GM12864 (cell line): ENCODE measurements at regions not wholly inside any gene's neighbourhood (a gene's known extent, or its start where the extent isn't known, plus 50 kb on each side); places are given as distances from the start of the nearest gene placed in this dataset.
A peak's percentile ranks its signal among the peaks of the same experiment; 100 is the strongest.

ENCODE experiments used
- DNase-seq: peaks from one replicate; pipeline ENCODE4 v3.0.0-alpha.2; 2011; ENCODE audit warnings: low read depth
- H3K4me3 ChIP-seq: 2 replicates; pipeline ENCODE4 v1.5.1; 2011; ENCODE audit warnings: mild to moderate bottlenecking, low read depth, low read length, control low read depth
- TF ChIP-seq, protein P1 (sequence below): IDR thresholded peaks from 2 replicates; pipeline ENCODE4 v1.5.1; 2011; ENCODE audit warnings: low read depth, mild to moderate bottlenecking, moderate library complexity, low read length, control low read depth, inconsistent platforms; ENCODE audit errors: missing control alignments

- DNase-seq = no peak
- no peak overlapping the region for H3K4me3 ChIP-seq
- TF ChIP-seq, protein P1, sequence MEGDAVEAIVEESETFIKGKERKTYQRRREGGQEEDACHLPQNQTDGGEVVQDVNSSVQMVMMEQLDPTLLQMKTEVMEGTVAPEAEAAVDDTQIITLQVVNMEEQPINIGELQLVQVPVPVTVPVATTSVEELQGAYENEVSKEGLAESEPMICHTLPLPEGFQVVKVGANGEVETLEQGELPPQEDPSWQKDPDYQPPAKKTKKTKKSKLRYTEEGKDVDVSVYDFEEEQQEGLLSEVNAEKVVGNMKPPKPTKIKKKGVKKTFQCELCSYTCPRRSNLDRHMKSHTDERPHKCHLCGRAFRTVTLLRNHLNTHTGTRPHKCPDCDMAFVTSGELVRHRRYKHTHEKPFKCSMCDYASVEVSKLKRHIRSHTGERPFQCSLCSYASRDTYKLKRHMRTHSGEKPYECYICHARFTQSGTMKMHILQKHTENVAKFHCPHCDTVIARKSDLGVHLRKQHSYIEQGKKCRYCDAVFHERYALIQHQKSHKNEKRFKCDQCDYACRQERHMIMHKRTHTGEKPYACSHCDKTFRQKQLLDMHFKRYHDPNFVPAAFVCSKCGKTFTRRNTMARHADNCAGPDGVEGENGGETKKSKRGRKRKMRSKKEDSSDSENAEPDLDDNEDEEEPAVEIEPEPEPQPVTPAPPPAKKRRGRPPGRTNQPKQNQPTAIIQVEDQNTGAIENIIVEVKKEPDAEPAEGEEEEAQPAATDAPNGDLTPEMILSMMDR = no peak
Measured at GRCh38 chr20:22904386-22904785, 130.7 kb upstream of the SSTR4 start.

DNA sequence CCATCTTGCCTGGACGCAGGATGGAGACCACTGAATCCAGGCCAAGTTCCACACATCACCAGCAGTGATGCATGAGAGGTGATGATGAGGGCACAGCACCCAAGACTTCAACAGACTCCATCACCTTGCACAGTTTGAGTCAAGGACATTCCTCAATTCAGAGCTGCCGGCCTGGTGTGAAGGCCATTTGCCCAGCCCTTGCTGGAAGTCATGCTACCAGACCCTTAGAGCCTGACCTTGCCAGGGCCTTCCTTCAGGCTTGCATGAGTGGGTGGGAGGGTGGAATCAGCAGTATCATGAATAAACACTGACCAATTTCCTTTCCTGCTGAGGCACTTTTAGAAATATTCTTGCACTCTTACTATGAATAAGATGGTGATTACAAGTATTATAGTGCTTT lies 130.2 kb upstream of the SSTR4 start:
- no peak for DNase-seq
- TF ChIP-seq, protein P1 = no peak
- no peak overlapping the region for H3K4me3 ChIP-seq

DNA sequence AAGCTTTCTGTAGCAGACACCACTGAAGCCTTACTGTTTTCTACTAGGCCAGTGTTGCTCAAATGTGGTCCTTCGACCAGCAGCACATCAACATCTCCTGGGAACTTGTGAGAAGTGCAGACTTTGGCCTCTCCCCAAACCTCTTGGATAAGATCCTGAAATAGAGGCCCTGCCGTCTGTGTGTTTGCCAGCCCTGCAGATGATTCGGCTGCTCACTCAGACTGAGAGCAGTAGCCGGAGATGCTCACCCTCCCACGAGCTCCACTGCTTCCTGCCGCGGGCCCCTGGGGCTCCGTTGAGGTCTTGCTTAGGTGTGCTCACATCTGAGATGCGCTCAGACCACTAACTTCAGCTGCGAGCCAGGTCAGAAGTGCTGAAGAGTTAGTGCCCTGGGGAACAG lies 129.5 kb upstream of the SSTR4 start:
- TF ChIP-seq, protein P1 = no peak
- peak; percentile 1 for DNase-seq
- H3K4me3 ChIP-seq = no peak overlapping the region

- TF ChIP-seq, protein P1 = no peak
- no peak overlapping the region for H3K4me3 ChIP-seq
- no peak for DNase-seq
Measured at GRCh38 chr20:22908437-22908836, 126.7 kb upstream of the SSTR4 start.

DNA sequence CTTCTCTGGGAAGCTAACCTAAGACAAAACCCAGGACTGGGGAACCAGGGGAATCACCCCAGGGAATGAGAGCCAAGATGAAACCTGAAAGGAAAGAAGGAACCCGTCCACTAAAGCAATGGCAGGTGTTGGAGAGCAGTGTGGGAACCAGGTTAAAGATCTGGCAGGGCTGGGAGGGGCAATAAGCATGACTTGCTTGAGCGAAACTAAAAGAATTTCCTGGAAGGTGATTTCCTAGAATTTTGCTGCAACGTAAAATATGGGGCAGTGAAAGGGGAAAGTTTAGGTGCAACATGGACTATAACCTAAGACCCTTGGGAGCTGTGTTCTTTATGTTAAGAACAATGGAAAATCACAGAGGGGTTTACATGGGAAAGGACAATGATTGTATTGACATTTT lies 126.2 kb upstream of the SSTR4 start:
- no peak overlapping the region for H3K4me3 ChIP-seq
- TF ChIP-seq, protein P1 = no peak
- DNase-seq = no peak

GRCh38 chr20:22909436-22909835 lies 125.7 kb upstream of the SSTR4 start:
- no peak overlapping the region for H3K4me3 ChIP-seq
- TF ChIP-seq, protein P1 = no peak
- no peak for DNase-seq

GRCh38 chr20:22910287-22910852 lies 124.7 kb upstream of the SSTR4 start:
- no peak overlapping the region for H3K4me3 ChIP-seq
- no peak for DNase-seq
- TF ChIP-seq, protein P1 = no peak
